ENCODE measurements at regions not wholly inside any gene's neighbourhood (a gene's known extent, or its start where the extent isn't known, plus 50 kb on each side); places are given as distances from the start of the nearest gene placed in this dataset.

- ATAC-seq (ENCODE audit: low read depth in 2 of 2) (no peak), DNase-seq (no peak)
- no peak overlapping the region for H3K4me3 Mint-ChIP-seq
- H3K27ac Mint-ChIP-seq, result peak overlapping the region in 1 of 6 donors; percentile 47
- peaks cover 0 to 22% of the 10 kb centered on the region in 2 donors for H3K36me3 Mint-ChIP-seq
- H3K27me3 Mint-ChIP-seq, result peaks cover 0 to 32% (median 21%) of the 10 kb centered on the region in 3 donors
- H3K4me1 Mint-ChIP-seq, result peaks cover 6 to 24% (median 16%) of the 10 kb centered on the region in 3 donors
- H3K9me3 Mint-ChIP-seq, result peaks cover 0 to 14% (median 0%) of the 10 kb centered on the region in 7 donors
Measured at GRCh38 chr2:100222844-100223243, 80.5 kb upstream of the AFF3 start.

GRCh38 chr2:100218552-100218951, 76.2 kb upstream of the AFF3 start:
- DNase-seq (no peak), ATAC-seq (ENCODE audit: low read depth in 2 of 2) (no peak)
- Mint-ChIP-seq H3K27me3 (peaks cover 3 to 20% (median 8%) of the 10 kb centered on the region in 3 donors), H3K4me3 (no peak overlapping the region), H3K36me3 (peaks cover 0 to 10% of the 10 kb centered on the region in 2 donors), H3K9me3 (peaks cover 0 to 7% (median 0%) of the 10 kb centered on the region in 7 donors), H3K27ac (no peak overlapping the region), H3K4me1 (peaks cover 13 to 16% (median 16%) of the 10 kb centered on the region in 3 donors)

- Mint-ChIP-seq H3K27me3 (peaks cover 0 to 8% (median 3%) of the 10 kb centered on the region in 3 donors), H3K36me3 (peaks cover 0 to 8% of the 10 kb centered on the region in 2 donors), H3K27ac (no peak overlapping the region), H3K4me1 (peaks cover 5 to 17% (median 12%) of the 10 kb centered on the region in 3 donors), H3K4me3 (no peak overlapping the region), H3K9me3 (peaks cover 0 to 4% (median 0%) of the 10 kb centered on the region in 7 donors)
- no peak for ATAC-seq (ENCODE audit: low read depth in 2 of 2)
- DNase-seq, result no peak
Measured at GRCh38 chr2:100217323-100217722, 74.9 kb upstream of the AFF3 start.

GRCh38 chr2:100216015-100216414, 73.6 kb upstream of the AFF3 start:
- Mint-ChIP-seq H3K27ac (peak overlapping the region in 1 of 6 donors; percentile 74), H3K27me3 (peaks cover 0 to 3% (median 0%) of the 10 kb centered on the region in 3 donors), H3K36me3 (no peaks in the 10 kb centered on the region), H3K4me3 (no peak overlapping the region), H3K4me1 (peaks cover 5 to 18% (median 7%) of the 10 kb centered on the region in 3 donors), H3K9me3 (no peaks in the 10 kb centered on the region)
- ATAC-seq (ENCODE audit: low read depth in 2 of 2) (no peak), DNase-seq (no peak)

- Mint-ChIP-seq H3K4me1 (peaks cover 5 to 18% (median 7%) of the 10 kb centered on the region in 3 donors), H3K36me3 (no peaks in the 10 kb centered on the region), H3K27me3 (peaks cover 0 to 3% (median 0%) of the 10 kb centered on the region in 3 donors), H3K4me3 (no peak overlapping the region), H3K9me3 (peaks cover 0 to under 1% (median 0%) of the 10 kb centered on the region in 7 donors), H3K27ac (no peak overlapping the region)
- no peak for DNase-seq
- no peak for ATAC-seq (ENCODE audit: low read depth in 2 of 2)
Measured at GRCh38 chr2:100215371-100215770, 73.0 kb upstream of the AFF3 start.

GRCh38 chr2:100214265-100214971, 72.0 kb upstream of the AFF3 start:
- Mint-ChIP-seq H3K9me3 (peaks cover 0 to 6% (median 0%) of the 10 kb centered on the region in 7 donors), H3K4me3 (no peak overlapping the region), H3K36me3 (no peaks in the 10 kb centered on the region), H3K27ac (peak overlapping the region in 1 of 6 donors; percentile 36), H3K27me3 (peaks cover 0 to 3% (median 0%) of the 10 kb centered on the region in 3 donors), H3K4me1 (peaks cover 5 to 21% (median 7%) of the 10 kb centered on the region in 3 donors)
- DNase-seq (no peak), ATAC-seq (ENCODE audit: low read depth in 2 of 2) (no peak)

- Mint-ChIP-seq H3K4me1 (peaks cover 5 to 21% (median 7%) of the 10 kb centered on the region in 3 donors), H3K27ac (peak overlapping the region in 1 of 6 donors; percentile 31), H3K27me3 (peaks cover 0 to 3% (median 0%) of the 10 kb centered on the region in 3 donors), H3K9me3 (peaks cover 0 to 6% (median 0%) of the 10 kb centered on the region in 7 donors), H3K36me3 (no peaks in the 10 kb centered on the region), H3K4me3 (no peak overlapping the region)
- DNase-seq (no peak), ATAC-seq (ENCODE audit: low read depth in 2 of 2) (no peak)
Measured at GRCh38 chr2:100213595-100213994, 71.2 kb upstream of the AFF3 start.

GRCh38 chr2:100212850-100213249, 70.5 kb upstream of the AFF3 start:
- Mint-ChIP-seq H3K27ac (no peak overlapping the region), H3K4me1 (peaks cover 5 to 21% (median 7%) of the 10 kb centered on the region in 3 donors), H3K27me3 (peaks cover 0 to 3% (median 0%) of the 10 kb centered on the region in 3 donors), H3K36me3 (no peaks in the 10 kb centered on the region), H3K4me3 (peak overlapping the region in 1 of 8 donors; percentile 11), H3K9me3 (peaks cover 0 to 6% (median 0%) of the 10 kb centered on the region in 7 donors)
- DNase-seq, result no peak
- no peak for ATAC-seq (ENCODE audit: low read depth in 2 of 2)

GRCh38 chr2:100211521-100211920, 69.1 kb upstream of the AFF3 start:
- H3K27me3 Mint-ChIP-seq, result no peaks in the 10 kb centered on the region
- peaks cover 5 to 21% (median 7%) of the 10 kb centered on the region in 3 donors for H3K4me1 Mint-ChIP-seq
- H3K4me3 Mint-ChIP-seq, result no peak overlapping the region
- peaks cover 0 to 6% (median 0%) of the 10 kb centered on the region in 7 donors for H3K9me3 Mint-ChIP-seq
- H3K36me3 Mint-ChIP-seq, result no peaks in the 10 kb centered on the region
- ATAC-seq (ENCODE audit: low read depth in 2 of 2) (no peak), DNase-seq (no peak)
- H3K27ac Mint-ChIP-seq, result no peak overlapping the region

GRCh38 chr2:100208141-100208770, 65.9 kb upstream of the AFF3 start:
- ATAC-seq (ENCODE audit: low read depth in 2 of 2) (no peak), DNase-seq (no peak)
- H3K27me3 Mint-ChIP-seq, result peaks cover 0 to 3% (median 0%) of the 10 kb centered on the region in 3 donors
- H3K27ac Mint-ChIP-seq, result no peak overlapping the region
- no peaks in the 10 kb centered on the region for H3K36me3 Mint-ChIP-seq
- peaks cover 0 to 6% (median 0%) of the 10 kb centered on the region in 7 donors for H3K9me3 Mint-ChIP-seq
- peaks cover 9 to 18% (median 9%) of the 10 kb centered on the region in 3 donors for H3K4me1 Mint-ChIP-seq
- H3K4me3 Mint-ChIP-seq, result no peak overlapping the region

- Mint-ChIP-seq H3K9me3 (peaks cover 0 to 6% (median 0%) of the 10 kb centered on the region in 7 donors), H3K4me3 (no peak overlapping the region), H3K36me3 (no peaks in the 10 kb centered on the region), H3K27ac (no peak overlapping the region), H3K4me1 (peaks cover 7 to 18% (median 9%) of the 10 kb centered on the region in 3 donors), H3K27me3 (peaks cover 0 to 6% (median 0%) of the 10 kb centered on the region in 3 donors)
- DNase-seq (no peak), ATAC-seq (ENCODE audit: low read depth in 2 of 2) (no peak)
Measured at GRCh38 chr2:100207411-100207885, 65.1 kb upstream of the AFF3 start.

GRCh38 chr2:100206731-100207255, 64.4 kb upstream of the AFF3 start:
- Mint-ChIP-seq H3K4me1 (peaks cover 7 to 18% (median 9%) of the 10 kb centered on the region in 3 donors), H3K4me3 (no peak overlapping the region), H3K27ac (no peak overlapping the region), H3K9me3 (peaks cover 0 to 6% (median 0%) of the 10 kb centered on the region in 7 donors), H3K27me3 (peaks cover 0 to 10% (median 0%) of the 10 kb centered on the region in 3 donors), H3K36me3 (peaks cover 0 to 5% of the 10 kb centered on the region in 2 donors)
- no peak for DNase-seq
- ATAC-seq (ENCODE audit: low read depth in 2 of 2), result no peak

GRCh38 chr2:100205174-100205573, 62.8 kb upstream of the AFF3 start:
- ATAC-seq (ENCODE audit: low read depth in 2 of 2), result peak in 1 of 2 donors; percentile 37

More at GRCh38 chr2:100205174-100205573, 62.8 kb upstream of the AFF3 start:
- H3K4me1 Mint-ChIP-seq, result peaks cover 7 to 17% (median 9%) of the 10 kb centered on the region in 3 donors
- no peak for DNase-seq
- H3K9me3 Mint-ChIP-seq, result peaks cover 0 to 4% (median 3%) of the 10 kb centered on the region in 7 donors
- H3K27ac Mint-ChIP-seq, result no peak overlapping the region
- H3K4me3 Mint-ChIP-seq, result peak overlapping the region in 2 of 8 donors; percentile 35 to 45
- peaks cover 0 to 10% (median 0%) of the 10 kb centered on the region in 3 donors for H3K27me3 Mint-ChIP-seq
- peaks cover 0 to 8% of the 10 kb centered on the region in 2 donors for H3K36me3 Mint-ChIP-seq
